Kidney (tissue), 13 donors: ENCODE measurements at regions not wholly inside any gene's neighbourhood (a gene's known extent, or its start where the extent isn't known, plus 50 kb on each side); places are given as distances from the start of the nearest gene placed in this dataset.

Experiments
- DNase-seq, 5 donors: peaks; one replicate each; pipeline ENCODE4 v3.0.0-alpha.2; 2013 to 2020
- FAIRE-seq: peaks from 2 replicates; lab custom pipeline; 2012; peaks lifted over from hg19 to GRCh38; lab: Jason Lieb, UNC
- H3K27ac ChIP-seq, 2 donors: one replicate each; pipeline ENCODE4 v1.7.0; 2013; ENCODE audit warnings: low read depth in 2 of 2, low read length in 2 of 2, inconsistent platforms in 1 of 2
- H3K27me3 ChIP-seq: one replicate; pipeline ENCODE4 v1.7.1; 2013; ENCODE audit warnings: low read length, inconsistent platforms; ENCODE audit not compliant: control insufficient read depth, insufficient read depth
- H3K36me3 ChIP-seq, 3 donors: one replicate each; pipeline versions ENCODE4 v1.7.0 to v1.7.1; 2013; ENCODE audit warnings: low read length in 3 of 3, control low read depth in 1 of 3, inconsistent platforms in 1 of 3; ENCODE audit not compliant: insufficient read depth in 3 of 3, control insufficient read depth in 2 of 3
- H3K4me1 ChIP-seq, 3 donors: one replicate each; pipeline versions ENCODE4 v1.7.0 to v1.7.1; 2013; ENCODE audit warnings: low read length in 3 of 3, inconsistent platforms in 1 of 3, low read depth in 1 of 3; ENCODE audit not compliant: control insufficient read depth in 2 of 3, insufficient read depth in 2 of 3
- H3K4me3 ChIP-seq, 3 donors: one replicate each; pipeline versions ENCODE4 v1.7.0 to v1.8.1; 2013; ENCODE audit warnings: low read length in 3 of 3, control low read depth in 1 of 3, inconsistent platforms in 1 of 3
- H3K9ac ChIP-seq, 3 donors: one replicate each; pipeline versions ENCODE4 v1.7.0 to v1.7.1; 2013; ENCODE audit warnings: low read length in 3 of 3, control low read depth in 1 of 3, inconsistent platforms in 1 of 3
- H3K9me3 ChIP-seq, 3 donors: one replicate each; pipeline versions ENCODE4 v1.7.0 to v1.7.1; 2013; ENCODE audit warnings: low read length in 3 of 3, control low read depth in 1 of 3, inconsistent platforms in 1 of 3; ENCODE audit not compliant: control insufficient read depth in 2 of 3, insufficient read depth in 1 of 3
- intact Hi-C: fragments of 100-400 bp; cut with DNase I; formaldehyde crosslinking; loops from one replicate; pipeline ENCODE4 v1.11.1; 2022
- TF ChIP-seq, protein P1 (sequence below): IDR thresholded peaks from 3 replicates; pipeline ENCODE4 v1.5.1; 2012; ENCODE audit warnings: mild to moderate bottlenecking, moderate library complexity, borderline replicate concordance; ENCODE audit not compliant: insufficient read depth; ENCODE audit errors: extremely low read depth
- donor health status: control.
- donor health status: control.
- donor health status: control.
- donor health status: control.
- donor health status: control.
- donor health status: DM: yes; HTN: yes; CAD: no.
- donor health status: Normal renal cell carcinoma (clear cell type).

GRCh38 chr6:16953905-16954304 lies 147.9 kb upstream of the STMND1 start:
- Histone ChIP-seq H3K27ac (no peak overlapping the region), H3K4me1 (no peaks in the 10 kb centered on the region), H3K36me3 (no peaks in the 10 kb centered on the region), H3K9ac (no peak overlapping the region), H3K4me3 (no peak overlapping the region), H3K9me3 (no peaks in the 10 kb centered on the region), H3K27me3 (no peaks in the 10 kb centered on the region)
- intact Hi-C loops: no loop called here
- DNase-seq (no peak), FAIRE-seq (no peak)
- TF ChIP-seq, protein P1, sequence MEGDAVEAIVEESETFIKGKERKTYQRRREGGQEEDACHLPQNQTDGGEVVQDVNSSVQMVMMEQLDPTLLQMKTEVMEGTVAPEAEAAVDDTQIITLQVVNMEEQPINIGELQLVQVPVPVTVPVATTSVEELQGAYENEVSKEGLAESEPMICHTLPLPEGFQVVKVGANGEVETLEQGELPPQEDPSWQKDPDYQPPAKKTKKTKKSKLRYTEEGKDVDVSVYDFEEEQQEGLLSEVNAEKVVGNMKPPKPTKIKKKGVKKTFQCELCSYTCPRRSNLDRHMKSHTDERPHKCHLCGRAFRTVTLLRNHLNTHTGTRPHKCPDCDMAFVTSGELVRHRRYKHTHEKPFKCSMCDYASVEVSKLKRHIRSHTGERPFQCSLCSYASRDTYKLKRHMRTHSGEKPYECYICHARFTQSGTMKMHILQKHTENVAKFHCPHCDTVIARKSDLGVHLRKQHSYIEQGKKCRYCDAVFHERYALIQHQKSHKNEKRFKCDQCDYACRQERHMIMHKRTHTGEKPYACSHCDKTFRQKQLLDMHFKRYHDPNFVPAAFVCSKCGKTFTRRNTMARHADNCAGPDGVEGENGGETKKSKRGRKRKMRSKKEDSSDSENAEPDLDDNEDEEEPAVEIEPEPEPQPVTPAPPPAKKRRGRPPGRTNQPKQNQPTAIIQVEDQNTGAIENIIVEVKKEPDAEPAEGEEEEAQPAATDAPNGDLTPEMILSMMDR: no peak

DNA sequence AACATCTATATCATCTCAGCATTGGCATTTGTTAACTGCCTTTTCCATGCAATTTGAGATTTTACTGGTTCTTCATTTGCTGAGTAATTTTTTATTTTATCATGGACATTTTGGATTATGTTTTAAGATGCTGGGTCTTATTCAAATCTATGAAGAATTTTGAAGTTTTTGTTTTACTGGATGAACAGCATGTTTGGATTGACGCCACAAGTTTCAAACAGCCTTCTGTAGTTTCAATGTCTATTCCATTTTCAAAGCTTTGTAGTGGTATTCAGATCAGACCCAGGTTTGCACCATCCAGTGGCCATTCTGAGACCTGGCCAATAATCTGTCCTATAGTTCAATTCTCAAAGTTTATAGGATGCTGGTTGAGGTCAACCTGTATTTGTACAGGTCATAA lies 148.4 kb upstream of the STMND1 start:
- FAIRE-seq (no peak), DNase-seq (no peak)
- no peaks in the 10 kb centered on the region for H3K4me1 ChIP-seq
- intact Hi-C loops: no loop called here
- TF ChIP-seq, protein P1: no peak
- no peak overlapping the region for H3K9ac ChIP-seq
- H3K9me3 ChIP-seq: no peaks in the 10 kb centered on the region
- no peaks in the 10 kb centered on the region for H3K36me3 ChIP-seq
- H3K4me3 ChIP-seq: no peak overlapping the region
- no peak overlapping the region for H3K27ac ChIP-seq
- H3K27me3 ChIP-seq: no peaks in the 10 kb centered on the region

DNA sequence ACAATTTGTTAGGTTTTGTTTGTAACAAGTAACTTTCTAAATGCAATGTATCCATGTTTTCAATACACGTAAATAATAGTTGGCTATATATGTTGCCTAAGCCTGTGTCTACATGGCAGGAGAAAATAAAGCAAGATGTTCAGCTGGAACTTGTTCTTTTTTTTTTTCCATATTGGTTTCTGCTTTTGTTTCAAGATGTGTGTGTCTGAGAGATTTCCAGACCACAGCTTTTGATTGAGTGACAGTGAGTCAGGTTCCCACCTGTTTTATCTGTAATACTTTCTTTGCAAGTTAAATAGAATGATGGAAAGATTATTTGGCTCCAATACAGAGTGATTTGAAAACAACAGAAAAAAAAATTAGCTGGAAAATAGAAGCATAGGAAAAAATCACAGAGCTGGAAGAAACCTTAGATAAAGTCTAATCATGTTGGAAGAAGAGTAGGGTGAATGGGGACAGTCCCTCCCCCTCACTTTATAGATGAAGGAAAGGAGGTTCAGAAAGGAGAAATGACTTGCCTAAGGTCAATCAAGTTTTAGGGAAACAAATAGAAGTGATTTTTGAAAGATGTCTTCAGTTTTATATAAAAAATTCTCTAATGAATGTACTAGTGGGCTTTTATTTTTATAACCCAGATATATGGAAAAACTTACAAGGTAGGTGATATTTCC lies 150.9 kb upstream of the STMND1 start:
- H3K9ac ChIP-seq: no peak overlapping the region
- peaks cover 0 to 3% (median 0%) of the 10 kb centered on the region in 3 donors for H3K4me1 ChIP-seq
- H3K4me3 ChIP-seq: no peak overlapping the region
- no peak overlapping the region for H3K27ac ChIP-seq
- DNase-seq: no peak
- FAIRE-seq: no peak
- H3K36me3 ChIP-seq: no peaks in the 10 kb centered on the region
- TF ChIP-seq, protein P1: no peak
- no peaks in the 10 kb centered on the region for H3K27me3 ChIP-seq
- H3K9me3 ChIP-seq: no peaks in the 10 kb centered on the region
- intact Hi-C loops: no loop called here

DNA sequence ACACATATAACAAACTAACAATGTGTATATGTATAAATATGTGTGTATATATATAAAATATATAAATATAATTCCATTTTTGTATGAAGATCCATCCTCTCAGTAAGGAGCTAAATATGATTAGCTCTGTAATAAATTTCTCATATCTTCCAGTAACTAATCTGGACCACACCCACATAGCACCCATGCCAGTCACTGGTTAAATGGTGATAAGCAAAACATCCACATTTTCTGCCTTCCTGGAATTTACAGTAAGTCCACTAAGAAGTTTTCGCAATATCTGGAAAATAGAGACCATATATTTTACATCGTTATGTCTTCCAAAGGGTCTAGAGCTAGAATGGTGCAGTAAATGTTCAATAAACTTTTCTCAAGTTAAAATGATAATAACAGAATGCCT lies 151.5 kb upstream of the STMND1 start:
- FAIRE-seq (no peak), DNase-seq (no peak)
- Histone ChIP-seq H3K4me1 (peaks cover 0 to 3% (median 0%) of the 10 kb centered on the region in 3 donors), H3K4me3 (no peak overlapping the region), H3K9me3 (no peaks in the 10 kb centered on the region), H3K36me3 (no peaks in the 10 kb centered on the region), H3K27ac (no peak overlapping the region), H3K27me3 (no peaks in the 10 kb centered on the region), H3K9ac (no peak overlapping the region)
- intact Hi-C loops: no loop called here
- TF ChIP-seq, protein P1: no peak
